ENCODE measurements at regions not wholly inside any gene's neighbourhood (a gene's known extent, or its start where the extent isn't known, plus 50 kb on each side); places are given as distances from the start of the nearest gene placed in this dataset.

DNA sequence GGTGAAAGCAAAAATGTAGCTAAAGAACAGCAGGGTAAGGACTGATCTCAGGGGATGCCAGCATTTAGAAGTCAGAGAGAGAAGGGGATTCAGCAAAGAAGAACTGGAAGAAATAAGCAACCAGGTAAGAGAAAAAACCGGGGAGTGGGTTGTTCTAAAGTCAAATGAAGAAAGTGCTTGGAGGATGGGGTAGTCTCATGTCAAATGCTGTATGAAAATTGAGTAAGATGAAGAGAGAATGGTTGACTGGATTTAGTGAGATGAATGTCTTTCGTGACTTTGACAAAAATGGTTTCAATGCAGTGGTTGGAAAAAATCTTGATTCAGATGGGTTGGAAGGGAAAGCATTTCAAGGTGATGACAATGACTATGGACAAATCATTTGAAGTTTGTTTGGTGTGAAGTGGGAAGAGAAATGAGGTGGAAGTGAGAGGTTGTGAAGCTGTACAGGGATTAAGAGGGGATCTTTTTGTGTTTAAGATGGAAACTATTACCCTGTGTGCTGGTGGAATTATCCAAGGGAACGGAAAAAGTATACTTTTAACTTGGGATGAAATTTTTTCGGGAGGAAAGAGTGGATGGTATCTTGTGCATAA is 484.0 kb downstream of the ETS1 start:
- DNase-seq: no peak
- intact Hi-C loops (cut with DNase I, micrococcal nuclease): no loop called here

DNA sequence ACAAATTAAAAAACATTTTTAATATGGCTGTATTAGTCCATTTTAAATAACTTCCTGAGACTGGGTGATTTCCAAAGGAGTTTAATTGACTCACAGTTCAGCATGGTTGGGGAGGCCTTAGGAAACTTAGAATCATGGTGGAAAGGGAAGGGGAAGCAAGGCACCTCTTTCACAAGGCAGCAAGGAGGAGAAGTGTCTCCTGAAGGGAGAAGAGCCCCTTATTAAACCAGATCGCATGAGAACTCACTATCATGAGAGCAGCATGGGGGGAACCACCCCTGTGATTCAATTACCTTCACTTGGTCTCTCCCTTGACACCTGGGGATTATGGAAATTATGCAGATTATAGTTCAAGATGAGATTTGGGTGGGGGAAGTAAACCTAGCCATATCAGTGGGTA is 488.6 kb downstream of the ETS1 start:
- no peak for DNase-seq
- intact Hi-C loops (cut with DNase I, micrococcal nuclease): no loop called here
- no peak for ATAC-seq

More for the DNA sequence above, 484.0 kb downstream of the ETS1 start:
- ATAC-seq: no peak

- DNase-seq (no peak), ATAC-seq (no peak)
- intact Hi-C loops (cut with DNase I, micrococcal nuclease): no loop called here
Measured at GRCh38 chr11:128095466-128095981, 491.8 kb downstream of the ETS1 start.

- no peak for ATAC-seq
- intact Hi-C loops (cut with DNase I, micrococcal nuclease): no loop called here
- no peak for DNase-seq
Measured at GRCh38 chr11:128093689-128094088, 493.7 kb downstream of the ETS1 start.

GRCh38 chr11:128089962-128090361 is 497.4 kb downstream of the ETS1 start:
- DNase-seq: no peak
- ATAC-seq: no peak
- intact Hi-C loops (cut with DNase I, micrococcal nuclease): no loop called here

DNA sequence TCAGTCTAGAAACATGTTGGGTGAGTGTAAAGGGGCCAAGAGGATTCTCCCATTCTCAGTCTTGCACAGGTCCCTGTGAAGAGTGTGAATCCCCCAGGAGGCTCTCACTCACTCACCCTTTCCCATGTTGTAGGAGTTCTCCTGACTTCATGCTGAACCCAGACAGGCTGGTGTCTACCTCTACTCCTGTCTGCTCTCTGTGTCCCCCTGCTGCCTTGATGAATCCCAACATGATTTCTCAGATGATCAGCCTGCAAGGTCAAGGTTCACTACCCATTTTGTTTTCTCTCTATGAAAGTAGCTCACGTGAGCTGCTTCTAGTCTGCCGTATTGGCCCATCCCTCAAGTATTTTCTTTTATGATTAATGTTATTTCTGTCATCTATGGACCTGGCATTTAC is 500.6 kb downstream of the ETS1 start:
- DNase-seq: no peak
- intact Hi-C loops (cut with DNase I, micrococcal nuclease): no loop called here
- ATAC-seq: no peak

- ATAC-seq (no peak), DNase-seq (no peak)
- intact Hi-C loops (cut with DNase I, micrococcal nuclease): no loop called here
Measured at GRCh38 chr11:128085276-128085675, 502.1 kb downstream of the ETS1 start.

DNA sequence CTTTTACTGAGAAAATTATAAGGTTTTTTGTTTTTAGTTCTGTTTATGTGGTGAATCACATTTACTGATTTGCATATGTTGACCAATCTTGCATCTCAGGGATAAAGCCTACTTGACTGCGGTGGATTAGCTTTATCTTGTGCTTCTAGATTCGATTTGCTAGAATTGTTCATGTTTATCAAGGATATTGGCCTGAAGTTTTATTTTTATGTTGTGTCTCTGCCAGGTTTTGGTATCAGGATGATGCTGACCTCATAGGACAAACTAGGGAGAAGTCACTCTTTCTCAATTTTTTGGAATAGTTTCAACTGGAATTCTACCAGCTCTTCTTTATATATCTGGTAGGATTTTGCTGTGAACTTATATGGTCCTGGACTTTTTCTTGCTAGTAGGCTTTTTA is 504.8 kb downstream of the ETS1 start:
- intact Hi-C loops (cut with DNase I, micrococcal nuclease): no loop called here
- DNase-seq: no peak
- ATAC-seq: no peak

- ATAC-seq: no peak
- no peak for DNase-seq
- intact Hi-C loops (cut with DNase I, micrococcal nuclease): no loop called here
Measured at GRCh38 chr11:128069665-128070064, 517.7 kb downstream of the ETS1 start.

GRCh38 chr11:128067780-128068179 is 519.6 kb downstream of the ETS1 start:
- intact Hi-C loops (cut with DNase I, micrococcal nuclease): no loop called here
- no peak for ATAC-seq
- no peak for DNase-seq

- no peak for ATAC-seq
- intact Hi-C loops (cut with DNase I, micrococcal nuclease): no loop called here
- DNase-seq: no peak
Measured at GRCh38 chr11:128066399-128066798, 521.0 kb downstream of the ETS1 start.

DNA sequence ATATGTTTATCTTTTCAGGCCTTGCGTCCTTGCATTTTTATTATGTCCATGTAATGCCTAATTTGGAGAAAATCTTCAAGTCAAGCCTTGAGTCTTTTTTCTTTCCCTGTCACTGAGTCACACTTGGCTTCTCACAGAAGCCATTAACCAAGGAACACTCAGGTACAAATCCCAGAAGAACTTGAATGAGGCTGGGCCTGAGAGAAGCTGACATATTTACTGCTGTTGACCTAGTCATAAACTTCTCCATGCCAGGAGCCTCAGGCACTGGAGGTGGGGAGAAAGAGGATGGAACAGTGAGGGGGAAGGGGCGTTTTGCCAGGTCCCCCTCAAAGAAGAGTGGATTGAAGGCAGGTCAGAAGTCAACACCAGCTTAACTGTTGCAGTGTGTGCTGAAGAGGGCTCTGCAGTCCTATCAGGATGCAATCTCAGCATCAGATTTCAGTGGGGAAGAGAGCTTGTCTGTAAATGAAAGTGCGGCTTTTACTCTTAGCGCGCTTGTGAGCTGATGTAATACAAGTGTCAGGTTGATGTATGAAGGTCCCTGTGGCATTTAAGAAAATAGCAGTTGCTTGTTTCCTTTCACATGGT is 526.0 kb downstream of the ETS1 start:
- no peak for ATAC-seq
- no peak for DNase-seq
- intact Hi-C loops (cut with DNase I, micrococcal nuclease): no loop called here

DNA sequence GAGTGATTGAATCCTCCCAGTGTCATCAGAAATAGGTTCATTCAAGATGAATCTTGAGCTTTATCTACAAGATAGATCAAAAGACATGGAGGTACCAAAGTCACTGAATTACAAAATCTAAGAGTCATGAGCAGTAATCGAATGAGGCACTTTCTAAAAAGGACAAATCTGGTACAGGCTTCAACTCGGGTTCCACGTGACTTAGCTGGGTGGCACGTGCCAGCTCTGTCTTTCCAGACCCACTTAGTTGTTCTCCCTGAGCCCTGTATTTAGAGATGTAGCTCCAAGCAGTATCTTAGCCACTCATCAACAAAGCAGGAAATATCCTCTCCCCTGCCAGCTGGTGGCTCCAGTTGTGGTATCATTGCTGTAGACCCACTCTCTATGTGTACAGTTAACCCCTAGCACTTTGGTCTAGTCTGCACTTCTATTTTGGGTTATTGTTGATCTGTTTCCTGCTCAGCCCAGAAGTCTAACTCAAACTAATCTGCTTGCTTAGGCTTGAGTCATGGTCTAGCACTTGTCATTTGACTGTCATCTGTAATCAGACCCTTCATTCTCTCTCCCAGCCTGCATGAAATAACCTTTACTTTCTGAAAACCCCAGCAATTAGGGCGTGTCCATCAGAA is 528.7 kb downstream of the ETS1 start:
- no peak for ATAC-seq
- intact Hi-C loops (cut with DNase I, micrococcal nuclease): no loop called here
- DNase-seq: no peak

DNA sequence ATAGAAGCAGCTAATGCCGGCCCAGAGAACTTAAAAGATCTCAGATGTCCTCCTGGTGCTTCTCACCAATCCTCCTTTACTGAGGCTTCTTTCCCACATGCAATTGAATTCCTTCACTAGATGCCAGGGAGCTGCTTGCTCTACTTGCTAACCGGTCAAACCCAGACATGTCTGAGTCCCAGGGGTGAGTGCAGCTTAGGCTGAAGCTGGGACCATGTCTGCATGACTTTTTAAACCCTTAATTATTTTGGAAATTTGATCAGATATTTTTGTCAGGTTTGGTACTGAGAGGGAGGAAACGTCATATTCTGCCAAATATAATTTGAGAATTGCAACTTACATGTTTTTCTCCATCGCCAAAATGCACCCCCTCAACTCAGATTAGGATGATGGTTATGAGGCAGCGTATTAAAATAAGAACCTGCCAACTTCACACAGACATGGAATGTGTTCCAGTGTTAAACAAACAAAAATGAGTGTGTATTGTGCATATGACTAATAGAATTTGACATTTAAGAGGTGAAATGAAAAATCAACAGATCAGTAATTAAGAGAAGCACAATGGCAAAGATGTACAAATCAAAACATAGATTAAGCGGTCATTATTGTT is 529.5 kb downstream of the ETS1 start:
- intact Hi-C loops (cut with DNase I, micrococcal nuclease): no loop called here
- DNase-seq (no peak), ATAC-seq (no peak)

DNA sequence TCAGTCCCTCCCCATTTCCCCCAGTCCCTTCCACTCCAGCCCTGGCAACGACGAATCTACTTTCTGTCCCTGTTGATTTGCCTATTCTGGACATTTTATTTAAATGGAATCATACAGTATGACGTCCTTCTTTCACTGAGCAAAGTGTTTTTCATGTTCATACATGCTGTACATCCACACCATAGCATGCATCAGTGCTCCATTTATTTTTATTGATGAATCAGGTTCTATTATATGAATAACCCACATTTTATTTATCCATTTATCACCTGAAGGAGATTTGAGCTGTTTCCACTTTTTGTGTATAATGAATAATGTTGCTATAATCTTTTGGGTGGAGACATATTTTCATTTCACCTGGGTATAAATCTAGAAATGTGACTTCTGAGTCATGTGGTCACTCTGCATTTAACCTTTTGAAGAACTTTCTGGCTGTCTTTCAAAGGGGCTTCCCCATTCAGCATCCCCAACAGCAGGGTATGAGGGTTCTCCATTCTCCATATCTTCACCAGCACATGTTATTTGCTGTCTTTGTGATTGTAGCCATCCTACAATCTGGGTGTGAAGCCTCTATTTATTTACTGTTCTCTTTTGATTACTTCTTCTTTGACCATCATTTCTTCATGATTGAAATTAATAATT is 531.7 kb downstream of the ETS1 start:
- intact Hi-C loops (cut with DNase I, micrococcal nuclease): no loop called here
- ATAC-seq (no peak), DNase-seq (no peak)

- intact Hi-C loops (cut with DNase I, micrococcal nuclease): no loop called here
- ATAC-seq (no peak), DNase-seq (no peak)
Measured at GRCh38 chr11:128053981-128054931, 533.1 kb downstream of the ETS1 start.

DNA sequence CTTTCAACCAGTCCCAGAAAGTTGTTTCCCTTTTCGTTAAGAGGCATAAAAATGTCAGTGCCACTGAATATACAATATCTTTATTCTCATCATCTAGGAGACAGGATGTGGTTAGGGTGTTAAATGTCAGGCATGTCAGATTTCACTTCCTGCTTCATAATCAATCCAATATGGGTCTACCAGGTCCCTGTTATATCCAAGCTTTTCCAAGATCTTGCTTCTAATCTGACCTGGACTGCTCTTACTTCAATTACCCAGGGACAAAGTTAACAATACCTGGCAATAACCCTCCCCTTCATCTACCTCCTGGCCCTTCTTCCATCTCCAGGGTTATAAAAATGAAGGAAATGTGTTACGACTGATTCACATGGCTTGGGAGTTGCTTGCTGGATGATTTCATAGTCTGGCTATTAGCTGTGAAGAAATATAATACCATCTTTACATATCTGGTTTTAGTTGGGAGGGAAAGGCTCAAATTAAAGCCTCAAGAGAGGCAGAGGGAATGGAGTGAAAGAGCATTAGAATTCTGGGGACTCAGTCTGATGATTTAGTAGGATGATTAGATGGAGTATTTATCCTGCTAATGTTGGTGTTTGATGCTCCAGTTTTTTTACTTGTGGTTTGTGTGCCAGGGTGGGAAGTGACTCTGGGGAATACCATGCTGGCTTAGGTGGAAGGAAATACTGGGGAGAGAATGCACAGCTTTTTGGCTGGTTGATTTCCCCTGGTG is 534.3 kb downstream of the ETS1 start:
- intact Hi-C loops (cut with DNase I, micrococcal nuclease): no loop called here
- ATAC-seq (no peak), DNase-seq (no peak)

DNA sequence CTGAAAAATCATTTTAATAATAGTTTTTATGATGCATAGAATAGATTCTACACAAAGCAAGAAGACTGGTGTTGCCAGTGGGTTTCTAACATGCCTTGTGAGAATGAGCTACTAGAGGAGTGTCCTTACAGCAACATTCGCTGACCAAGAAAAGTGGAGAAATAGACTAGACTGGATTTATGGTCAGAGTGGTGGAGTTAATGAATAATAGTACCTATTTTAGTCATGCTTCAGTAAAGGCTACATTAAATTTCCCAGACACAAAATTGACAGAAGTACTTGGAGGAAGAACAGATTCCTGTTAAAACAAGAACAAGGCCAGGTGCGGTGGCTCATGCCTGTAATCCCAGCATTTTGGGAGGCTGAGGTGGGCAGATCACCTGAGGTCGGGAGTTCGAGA is 539.2 kb downstream of the ETS1 start:
- DNase-seq (no peak), ATAC-seq (no peak)
- intact Hi-C loops (cut with DNase I, micrococcal nuclease): no loop called here
